ACC112 (cell line): ENCODE measurements at regions not wholly inside any gene's neighbourhood (a gene's known extent, or its start where the extent isn't known, plus 50 kb on each side); places are given as distances from the start of the nearest gene placed in this dataset.
"Not testable (repeated sequence)": the region's sequence is repeated elsewhere in the genome, so short reads cannot be mapped to it uniquely, and the experiment has no call there.

ENCODE experiments used
- H2AFZ ChIP-seq: fragments of 200-600 bp; sonication (generic); one replicate; pipeline ENCODE4 v1.6.0; 2017; ENCODE audit warnings: antibody characterized with exemption, low read length; ENCODE audit not compliant: unreplicated experiment
- H3K27ac ChIP-seq: fragments of 200-600 bp; sonication (generic); 2 replicates; pipeline ENCODE4 v1.5.1; 2014; ENCODE audit warnings: low read depth, mild to moderate bottlenecking, antibody characterized with exemption, low read length, moderate library complexity
- H3K27me3 ChIP-seq: fragments of 200-600 bp; sonication (generic); 2 replicates; pipeline ENCODE4 v1.6.1; 2014; ENCODE audit warnings: mild to moderate bottlenecking, antibody characterized with exemption, low read length, moderate library complexity, mixed read lengths; ENCODE audit not compliant: insufficient read depth
- H3K36me3 ChIP-seq: fragments of 200-600 bp; sonication (generic); 2 replicates; pipeline ENCODE4 v1.6.1; 2016; ENCODE audit warnings: mild to moderate bottlenecking, antibody characterized with exemption, low read length, moderate library complexity, mixed read lengths; ENCODE audit not compliant: insufficient read depth
- H3K4me1 ChIP-seq: fragments of 200-600 bp; sonication (generic); one replicate; pipeline ENCODE4 v1.6.1; 2016; ENCODE audit warnings: low read length, mixed read lengths; ENCODE audit not compliant: insufficient read depth, unreplicated experiment, control insufficient read depth
- H3K4me3 ChIP-seq: fragments of 200-600 bp; sonication (generic); 2 replicates; pipeline ENCODE4 v1.5.1; 2014; ENCODE audit warnings: mild to moderate bottlenecking, low read depth, low read length
- H3K79me2 ChIP-seq: fragments of 200-600 bp; sonication (generic); one replicate; pipeline ENCODE4 v1.6.0; 2016; ENCODE audit warnings: low read length; ENCODE audit not compliant: control insufficient read depth, unreplicated experiment, insufficient read depth

GRCh38 chr10:17538941-17539340 lies 78.2 kb downstream of the HACD1 start:
- no peak overlapping the region for H3K4me3 ChIP-seq
- no peak overlapping the region for H2AFZ ChIP-seq
- H3K36me3 ChIP-seq, result no peaks in the 10 kb centered on the region
- no peaks in the 10 kb centered on the region for H3K79me2 ChIP-seq
- H3K27me3 ChIP-seq, result no peaks in the 10 kb centered on the region
- H3K4me1 ChIP-seq, result no peaks in the 10 kb centered on the region
- no peak overlapping the region for H3K27ac ChIP-seq

- H2AFZ ChIP-seq, result no peak overlapping the region
- H3K36me3 ChIP-seq, result no peaks in the 10 kb centered on the region
- H3K27me3 ChIP-seq, result no peaks in the 10 kb centered on the region
- H3K4me1 ChIP-seq, result no peaks in the 10 kb centered on the region
- H3K79me2 ChIP-seq, result no peaks in the 10 kb centered on the region
- no peak overlapping the region for H3K27ac ChIP-seq
- no peak overlapping the region for H3K4me3 ChIP-seq
These were observed 79.9 kb downstream of the HACD1 start for GRCh38 chr10:17537281-17537680.

GRCh38 chr10:17536221-17536620 lies 81.0 kb downstream of the HACD1 start:
- H3K36me3 ChIP-seq, result no peaks in the 10 kb centered on the region
- no peak overlapping the region for H2AFZ ChIP-seq
- H3K4me1 ChIP-seq, result no peaks in the 10 kb centered on the region
- no peak overlapping the region for H3K27ac ChIP-seq
- H3K4me3 ChIP-seq, result no peak overlapping the region
- no peaks in the 10 kb centered on the region for H3K27me3 ChIP-seq
- H3K79me2 ChIP-seq, result no peaks in the 10 kb centered on the region

GRCh38 chr10:17533731-17534130 lies 79.3 kb upstream of the ST8SIA6 start:
- peaks cover 2% of the 10 kb centered on the region for H3K4me1 ChIP-seq
- no peaks in the 10 kb centered on the region for H3K36me3 ChIP-seq
- no peaks in the 10 kb centered on the region for H3K79me2 ChIP-seq
- no peaks in the 10 kb centered on the region for H3K27me3 ChIP-seq
- no peak overlapping the region for H2AFZ ChIP-seq
- no peak overlapping the region for H3K4me3 ChIP-seq
- no peak overlapping the region for H3K27ac ChIP-seq

- H3K4me3 ChIP-seq, result no peak overlapping the region
- H3K27me3 ChIP-seq, result no peaks in the 10 kb centered on the region
- H3K4me1 ChIP-seq, result peaks cover 28% of the 10 kb centered on the region
- H3K79me2 ChIP-seq, result no peaks in the 10 kb centered on the region
- peak overlapping the region; percentile 87 for H3K27ac ChIP-seq
- H2AFZ ChIP-seq, result no peak overlapping the region
- no peaks in the 10 kb centered on the region for H3K36me3 ChIP-seq
These were observed 74.0 kb upstream of the ST8SIA6 start for GRCh38 chr10:17528306-17528862.

- Histone ChIP-seq H3K4me3 (peak overlapping the region; percentile 15; the same call in 1 of the 2 replicates), H3K27me3 (no peaks in the 10 kb centered on the region), H3K4me1 (peaks cover 28% of the 10 kb centered on the region), H3K27ac (peak overlapping the region; percentile 87), H2AFZ (peak overlapping the region; percentile 60), H3K79me2 (no peaks in the 10 kb centered on the region), H3K36me3 (no peaks in the 10 kb centered on the region)
These were observed 73.2 kb upstream of the ST8SIA6 start for GRCh38 chr10:17527514-17528146.

- H2AFZ ChIP-seq, H3K36me3 ChIP-seq, H3K4me3 ChIP-seq, H3K27me3 ChIP-seq, H3K79me2 ChIP-seq: not testable (repeated sequence)
- Histone ChIP-seq H3K4me1 (peaks cover 28% of the 10 kb centered on the region), H3K27ac (peak overlapping the region; percentile 87)
These were observed 72.2 kb upstream of the ST8SIA6 start for GRCh38 chr10:17526571-17526970.

GRCh38 chr10:17523917-17524316 lies 69.5 kb upstream of the ST8SIA6 start:
- H2AFZ ChIP-seq, result no peak overlapping the region

GRCh38 chr10:17523246-17523753 lies 68.9 kb upstream of the ST8SIA6 start:
- no peaks in the 10 kb centered on the region for H3K79me2 ChIP-seq
- no peaks in the 10 kb centered on the region for H3K27me3 ChIP-seq
- H3K4me1 ChIP-seq, result peaks cover 21% of the 10 kb centered on the region
- no peak overlapping the region for H2AFZ ChIP-seq
- H3K27ac ChIP-seq, result no peak overlapping the region
- H3K4me3 ChIP-seq, result no peak overlapping the region
- H3K36me3 ChIP-seq, result no peaks in the 10 kb centered on the region

More at GRCh38 chr10:17523917-17524316, 69.5 kb upstream of the ST8SIA6 start:
- Histone ChIP-seq H3K4me1 (peaks cover 28% of the 10 kb centered on the region), H3K4me3 (no peak overlapping the region), H3K27me3 (no peaks in the 10 kb centered on the region), H3K79me2 (no peaks in the 10 kb centered on the region), H3K36me3 (no peaks in the 10 kb centered on the region), H3K27ac (no peak overlapping the region)

GRCh38 chr10:17522269-17522668 lies 67.9 kb upstream of the ST8SIA6 start:
- not testable (repeated sequence) for H2AFZ ChIP-seq, H3K36me3 ChIP-seq, H3K79me2 ChIP-seq, H3K27ac ChIP-seq, H3K27me3 ChIP-seq, H3K4me3 ChIP-seq
- H3K4me1 ChIP-seq, result peaks cover 12% of the 10 kb centered on the region

GRCh38 chr10:17519457-17519856 lies 65.1 kb upstream of the ST8SIA6 start:
- Histone ChIP-seq H2AFZ (no peak overlapping the region), H3K27ac (no peak overlapping the region), H3K4me1 (no peaks in the 10 kb centered on the region), H3K4me3 (no peak overlapping the region), H3K27me3 (no peaks in the 10 kb centered on the region), H3K36me3 (no peaks in the 10 kb centered on the region), H3K79me2 (no peaks in the 10 kb centered on the region)
